H1 (cell line): ENCODE measurements at regions not wholly inside any gene's neighbourhood (a gene's known extent, or its start where the extent isn't known, plus 50 kb on each side); places are given as distances from the start of the nearest gene placed in this dataset.

Source experiments
- CTCF ChIA-PET: fragments of 300-600 bp; sonication (Branson Sonifier 250); formaldehyde crosslinking; loops from one replicate; lab custom pipeline; 2021; ENCODE audit not compliant: partially characterized antibody; lab: Charles Lee
- POLR2A ChIA-PET: fragments of 300-600 bp; sonication (Branson Sonifier 250); formaldehyde crosslinking; loops from one replicate; lab custom pipeline; 2021; ENCODE audit warnings: inconsistent platforms; ENCODE audit not compliant: partially characterized antibody; lab: Charles Lee
- DNase-seq, 2 experiments: peaks; one replicate each; pipeline versions ENCODE4 v3.0.0 to v3.0.0-alpha.2; 2010 to 2022; ENCODE audit warnings: low spot score in 2 of 2, low read depth in 1 of 2, mixed read lengths in 1 of 2
- FAIRE-seq: peaks from 2 replicates; lab custom pipeline; 2011; peaks lifted over from hg19 to GRCh38; lab: Jason Lieb, UNC
- H2AFZ ChIP-seq: 2 replicates; pipeline ENCODE4 v1.8.1; 2012; ENCODE audit warnings: low read length, inconsistent platforms
- H2AK5ac ChIP-seq: 2 replicates; pipeline ENCODE4 v1.6.1; 2013; ENCODE audit warnings: low read depth, low read length
- H2BK120ac ChIP-seq: replicated peaks from 2 replicates; pipeline ENCODE3; 2013; ENCODE audit warnings: low read depth, low read length, inconsistent platforms
- H2BK12ac ChIP-seq: 2 replicates; pipeline ENCODE4 v1.6.1; 2013; ENCODE audit warnings: low read depth, low read length
- H2BK15ac ChIP-seq: 2 replicates; pipeline ENCODE4 v1.6.1; 2013; ENCODE audit warnings: low read length
- H2BK20ac ChIP-seq: 2 replicates; pipeline ENCODE4 v1.6.1; 2013; ENCODE audit warnings: low read length
- H2BK5ac ChIP-seq: 2 replicates; pipeline ENCODE4 v1.6.1; 2013; ENCODE audit warnings: low read depth, low read length
- H3K14ac ChIP-seq: 2 replicates; pipeline ENCODE4 v1.6.1; 2013; ENCODE audit warnings: inconsistent platforms; ENCODE audit not compliant: insufficient read length
- H3K18ac ChIP-seq: 2 replicates; pipeline ENCODE4 v1.6.1; 2013; ENCODE audit warnings: low read length; ENCODE audit errors: extremely low read depth
- H3K23ac ChIP-seq: 2 replicates; pipeline ENCODE4 v1.6.1; 2013; ENCODE audit warnings: inconsistent platforms; ENCODE audit not compliant: insufficient read length
- H3K23me2 ChIP-seq: 2 replicates; pipeline ENCODE4 v1.6.1; 2013; ENCODE audit warnings: low read depth, low read length
- H3K27ac ChIP-seq: 2 replicates; pipeline ENCODE4 v1.6.1; 2011; ENCODE audit warnings: low read depth, low read length, inconsistent platforms
- H3K27me3 ChIP-seq, 4 experiments: replicated peaks in 1 of 4; 1 replicate in 1 of 4; 2 replicates in 3 of 4; pipeline versions ENCODE4 v1.6.1 to v1.8.1; 2011 to 2013; ENCODE audit warnings: low read length in 3 of 4, mild to moderate bottlenecking in 3 of 4, inconsistent platforms in 2 of 4, mixed read lengths in 2 of 4, moderate library complexity in 1 of 4; ENCODE audit not compliant: control insufficient read depth in 3 of 4, insufficient read depth in 3 of 4; ENCODE audit errors: extremely low read depth in 1 of 4
- H3K36me3 ChIP-seq, 4 experiments: 2 replicates each; pipeline versions ENCODE4 v1.6.1 to v1.8.1; 2011 to 2013; ENCODE audit warnings: mild to moderate bottlenecking in 4 of 4, low read length in 3 of 4, moderate library complexity in 2 of 4, control low read depth in 1 of 4, inconsistent platforms in 1 of 4; ENCODE audit not compliant: insufficient read depth in 4 of 4, control insufficient read depth in 2 of 4
- H3K4ac ChIP-seq: replicated peaks from 2 replicates; pipeline ENCODE3; 2013; ENCODE audit warnings: low read length, low read depth, mixed read lengths, inconsistent platforms; ENCODE audit not compliant: insufficient read length
- H3K4me1 ChIP-seq, 4 experiments: replicated peaks in 1 of 4; 1 replicate in 1 of 4; 2 replicates in 3 of 4; pipeline versions ENCODE4 v1.6.1 to v1.8.1; 2011 to 2013; ENCODE audit warnings: low read length in 3 of 4, inconsistent platforms in 2 of 4, mixed read lengths in 1 of 4; ENCODE audit not compliant: insufficient read depth in 4 of 4, control insufficient read depth in 3 of 4
- H3K4me2 ChIP-seq, 2 experiments: 2 replicates each; pipeline versions ENCODE4 v1.6.1 to v1.8.1; 2011 to 2013; ENCODE audit warnings: low read depth in 2 of 2, low read length in 2 of 2, control low read depth in 1 of 2, inconsistent platforms in 1 of 2, mild to moderate bottlenecking in 1 of 2; ENCODE audit not compliant: insufficient read depth in 1 of 2
- H3K4me3 ChIP-seq, 4 experiments: fragments of 200-600, 300-600 bp in 1 of 4; sonication (generic), shearing (Covaris generic), sonication (Bioruptor Twin) in 1 of 4; 2 replicates each; pipeline versions ENCODE4 v1.5.1 to v1.8.1; 2011 to 2016; ENCODE audit warnings: low read length in 4 of 4, low read depth in 3 of 4, control low read depth in 2 of 4, inconsistent platforms in 2 of 4, mild to moderate bottlenecking in 2 of 4, mixed read lengths in 1 of 4, moderate library complexity in 1 of 4; ENCODE audit not compliant: insufficient read depth in 2 of 4; ENCODE audit errors: extremely low read depth in 1 of 4
- H3K56ac ChIP-seq: replicated peaks from 2 replicates; pipeline ENCODE3; 2013; ENCODE audit warnings: low read depth, mild to moderate bottlenecking, mixed read lengths, low read length, inconsistent platforms; ENCODE audit not compliant: insufficient read length
- H3K79me1 ChIP-seq: 2 replicates; pipeline ENCODE4 v1.6.1; 2013; ENCODE audit warnings: low read depth, low read length, control low read depth
- H3K79me2 ChIP-seq, 2 experiments: 2 replicates each; pipeline versions ENCODE4 v1.6.1 to v1.8.1; 2012 to 2013; ENCODE audit warnings: low read length in 2 of 2, mild to moderate bottlenecking in 2 of 2, inconsistent platforms in 1 of 2; ENCODE audit not compliant: insufficient read depth in 2 of 2, control insufficient read depth in 1 of 2
- H3K9ac ChIP-seq, 4 experiments: replicated peaks in 1 of 4; 1 replicate in 1 of 4; 2 replicates in 3 of 4; pipeline versions ENCODE4 v1.6.1 to v1.8.1; 2011 to 2013; ENCODE audit warnings: low read depth in 3 of 4, low read length in 3 of 4, control low read depth in 2 of 4, mild to moderate bottlenecking in 2 of 4, moderate library complexity in 2 of 4, inconsistent platforms in 1 of 4; ENCODE audit errors: extremely low read depth in 1 of 4
- H3K9me3 ChIP-seq, 2 experiments: 2 replicates each; pipeline versions ENCODE4 v1.6.1 to v1.8.1; 2012 to 2013; ENCODE audit warnings: mild to moderate bottlenecking in 2 of 2, moderate library complexity in 2 of 2, control low read depth in 1 of 2, inconsistent platforms in 1 of 2, low read depth in 1 of 2, low read length in 1 of 2, mixed read lengths in 1 of 2; ENCODE audit not compliant: insufficient read depth in 2 of 2
- H4K20me1 ChIP-seq, 2 experiments: replicated peaks in 1 of 2; 2 replicates each; pipeline versions ENCODE3 to v1.8.1; 2011 to 2013; ENCODE audit warnings: inconsistent platforms in 2 of 2, low read length in 2 of 2, mild to moderate bottlenecking in 1 of 2; ENCODE audit not compliant: insufficient read depth in 2 of 2, control insufficient read depth in 1 of 2
- H4K5ac ChIP-seq: 2 replicates; pipeline ENCODE4 v1.6.1; 2013; ENCODE audit warnings: low read length, low read depth, mixed read lengths, inconsistent platforms; ENCODE audit not compliant: insufficient read length
- H4K8ac ChIP-seq: 2 replicates; pipeline ENCODE4 v1.8.0; 2013; ENCODE audit warnings: mild to moderate bottlenecking, moderate library complexity, low read length, inconsistent platforms; ENCODE audit not compliant: insufficient read depth; ENCODE audit errors: extremely low read depth
- H4K91ac ChIP-seq: replicated peaks from 2 replicates; pipeline ENCODE3; 2013; ENCODE audit warnings: low read length, mixed read lengths, inconsistent platforms; ENCODE audit not compliant: insufficient read length
- BACH1 ChIP-seq: IDR thresholded peaks from 2 replicates; pipeline ENCODE4 v1.6.1; 2012; ENCODE audit warnings: low read length, improper control_type of control experiment
- CHD2 ChIP-seq: IDR thresholded peaks from 2 replicates; pipeline ENCODE4 v1.6.1; 2012; ENCODE audit warnings: low read length, improper control_type of control experiment
- CTBP2 ChIP-seq: IDR thresholded peaks from 2 replicates; pipeline ENCODE4 v1.7.0; 2011; ENCODE audit warnings: borderline replicate concordance, mild to moderate bottlenecking, moderate library complexity, mixed read lengths, low read length; ENCODE audit not compliant: insufficient read depth, insufficient read length
- HDAC2 ChIP-seq, 2 experiments: fragments of 300-600 bp in 1 of 2; sonication (generic) in 1 of 2; IDR thresholded peaks; 2 replicates each; pipeline ENCODE4 v1.6.1; 2011 to 2012; ENCODE audit warnings: low read depth in 2 of 2, low read length in 2 of 2, mild to moderate bottlenecking in 2 of 2, moderate library complexity in 2 of 2, borderline replicate concordance in 1 of 2, inconsistent platforms in 1 of 2
- KDM5A ChIP-seq: fragments of 200-600 bp; IDR thresholded peaks from 2 replicates; pipeline ENCODE4 v1.7.1; 2012; ENCODE audit warnings: mild to moderate bottlenecking, low read length, inconsistent platforms, mixed read lengths
- POU5F1 ChIP-seq: IDR thresholded peaks from 2 replicates; pipeline ENCODE4 v1.6.1; 2011; ENCODE audit warnings: low read depth, mild to moderate bottlenecking, low read length, moderate library complexity
- SIX5 ChIP-seq: IDR thresholded peaks from 2 replicates; pipeline ENCODE4 v1.6.1; 2011; ENCODE audit warnings: mild to moderate bottlenecking, low read depth, low read length
- SP1 ChIP-seq: IDR thresholded peaks from 2 replicates; pipeline ENCODE4 v1.6.1; 2011; ENCODE audit warnings: low read depth, low read length
- SP2 ChIP-seq: IDR thresholded peaks from 2 replicates; pipeline ENCODE4 v1.6.1; 2012; ENCODE audit warnings: mild to moderate bottlenecking, low read length, inconsistent platforms
- SUZ12 ChIP-seq: fragments of 200-600 bp; sonication (generic); IDR thresholded peaks from 2 replicates; pipeline ENCODE4 v1.6.1; 2012; ENCODE audit warnings: mild to moderate bottlenecking, inconsistent platforms, low read length, moderate library complexity, mixed read lengths
- YY1 ChIP-seq: IDR thresholded peaks from 2 replicates; pipeline ENCODE4 v1.6.1; 2011; ENCODE audit warnings: low read depth, mild to moderate bottlenecking, low read length
- WGBS, 2 experiments: shearing (Covaris generic) in 1 of 2; methylation state at CpG; one replicate each; pipeline versions ENCODE4 v1.1.6 to v1.1.7; 2013 to 2015; ENCODE audit warnings: low lambda C conversion rate in 2 of 2, mixed read lengths in 2 of 2, inconsistent platforms in 1 of 2, low coverage in 1 of 2, missing lambda C conversion rate in 1 of 2; ENCODE audit not compliant: insufficient replicate concordance in 2 of 2, insufficient coverage in 1 of 2, insufficient read length in 1 of 2; ENCODE audit errors: extremely low coverage in 1 of 2, missing lambda C conversion rate in 1 of 2; 5-methylcytosine and 5-hydroxymethylcytosine counted together
- TF ChIP-seq, protein P1 (sequence below): IDR thresholded peaks from 2 replicates; pipeline ENCODE4 v1.6.1; 2011; ENCODE audit warnings: low read depth, mild to moderate bottlenecking, low read length; ENCODE audit not compliant: insufficient read depth

DNA sequence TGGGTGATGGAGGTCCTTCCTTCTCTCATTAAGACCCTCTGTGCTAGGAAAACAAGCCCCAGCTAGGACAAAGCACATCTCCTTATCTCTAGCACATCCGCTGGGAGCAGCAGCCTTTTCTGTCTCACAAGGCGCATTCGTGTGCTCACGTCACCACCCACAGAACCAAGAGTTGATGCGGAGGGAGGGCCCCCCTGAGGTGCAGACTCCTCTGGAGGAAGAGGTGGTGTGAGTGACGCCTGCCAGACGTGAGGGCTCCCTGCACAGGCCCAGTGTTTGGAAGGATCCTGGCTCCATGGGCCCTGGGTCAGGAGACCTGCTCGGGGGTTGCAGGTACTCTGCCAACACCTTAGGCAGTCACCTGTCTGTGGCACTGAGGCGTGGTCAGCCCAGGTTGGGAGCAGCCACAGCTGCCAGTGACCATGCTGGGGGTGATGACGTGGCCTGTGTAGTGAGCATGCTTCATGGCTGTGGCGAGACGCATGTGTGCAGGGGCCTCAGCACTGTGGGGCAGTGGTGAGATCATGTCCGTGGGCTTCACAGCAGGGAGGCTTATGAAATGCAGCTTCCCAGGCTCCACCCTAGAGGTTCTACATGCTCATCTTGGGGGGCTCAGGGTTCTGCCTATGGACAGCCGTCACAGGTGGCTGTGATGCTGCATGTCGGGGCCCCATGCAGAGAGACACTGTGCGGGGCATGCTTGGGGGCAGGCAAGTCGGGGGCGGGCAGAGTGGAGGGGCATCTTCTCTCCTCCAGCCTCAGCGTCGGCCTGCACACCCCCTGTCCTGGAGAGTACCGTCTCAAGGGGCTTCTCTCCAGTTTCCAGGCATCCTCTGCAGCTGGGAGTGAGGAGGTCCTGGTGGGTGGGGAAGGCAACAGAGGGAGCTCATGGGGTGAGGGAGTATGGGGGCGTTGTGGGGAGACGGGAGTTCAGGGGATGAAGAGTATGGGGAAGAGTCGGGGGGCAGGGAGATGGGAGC, 56.2 kb upstream of the DPYSL4 start:
- no peak overlapping the region for H4K5ac ChIP-seq
- POLR2A ChIA-PET: interaction anchor here (0.6 to 1.0 kb wide), 2 partner anchors 95 to 194 kb away, joined by 3 to 4 read pairs; no protein-coding TSS in a partner anchor
- H4K8ac ChIP-seq: no peak overlapping the region
- H2AFZ ChIP-seq: no peak overlapping the region
- no peak overlapping the region for H3K9ac ChIP-seq
- H3K9me3 ChIP-seq: no peaks in the 10 kb centered on the region
- no peak overlapping the region for H2AK5ac ChIP-seq
- 85% methylated on average over 18 of the region's 24 CpGs; no CpG with 5 or more reads in 1 of the 2 experiments for WGBS, 2 experiments
- H2BK15ac ChIP-seq: no peak overlapping the region
- peaks cover 0 to 2% (median 0%) of the 10 kb centered on the region in 4 experiments; a peak in 1 of 7 replicates for H3K4me1 ChIP-seq
- H3K4me2 ChIP-seq: no peak overlapping the region
- no peaks in the 10 kb centered on the region for H3K79me2 ChIP-seq
- FAIRE-seq (no peak), DNase-seq (no peak)
- no peak overlapping the region for H3K23ac ChIP-seq
- CTCF ChIA-PET: interaction anchor here (0.6 to 6.7 kb wide), 9 partner anchors 10 to 1381 kb away, joined by 3 to 59 read pairs (median 4); no protein-coding TSS in a partner anchor
- no peak overlapping the region for H3K18ac ChIP-seq
- H3K27ac ChIP-seq: no peak overlapping the region
- no peaks in the 10 kb centered on the region for H3K23me2 ChIP-seq
- peaks cover 0 to 2% of the 10 kb centered on the region in 2 experiments for H4K20me1 ChIP-seq
- no peak overlapping the region for H2BK20ac ChIP-seq
- H3K4me3 ChIP-seq: no peak overlapping the region
- no peaks in the 10 kb centered on the region for H3K79me1 ChIP-seq
- no peak overlapping the region for H3K4ac ChIP-seq
- H3K36me3 ChIP-seq: no peaks in the 10 kb centered on the region
- H3K56ac ChIP-seq: no peak overlapping the region
- no peak overlapping the region for H2BK12ac ChIP-seq
- H2BK5ac ChIP-seq: no peak overlapping the region
- H3K27me3 ChIP-seq: no peaks in the 10 kb centered on the region; a peak in 1 of 7 replicates
- no peak overlapping the region for H2BK120ac ChIP-seq
- no peak overlapping the region for H4K91ac ChIP-seq
- H3K14ac ChIP-seq: no peak overlapping the region
- no peak for TF ChIP-seq HDAC2 (IDR thresholded peaks at IDR 0.05; ENCODE audit: borderline replicate concordance in 1 of 2, low read depth in 2 of 2, low read length in 2 of 2)
- no peak for TF ChIP-seq POU5F1
- no peak for TF ChIP-seq KDM5A
- no peak for TF ChIP-seq CHD2
- TF ChIP-seq SUZ12: no peak
- no peak for TF ChIP-seq BACH1
- TF ChIP-seq SIX5: no peak
- no peak for TF ChIP-seq YY1
- no peak for TF ChIP-seq CTBP2
- TF ChIP-seq SP1: no peak
- TF ChIP-seq, protein P1, sequence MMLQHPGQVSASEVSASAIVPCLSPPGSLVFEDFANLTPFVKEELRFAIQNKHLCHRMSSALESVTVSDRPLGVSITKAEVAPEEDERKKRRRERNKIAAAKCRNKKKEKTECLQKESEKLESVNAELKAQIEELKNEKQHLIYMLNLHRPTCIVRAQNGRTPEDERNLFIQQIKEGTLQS: no peak
- no peak for TF ChIP-seq SP2
